SKM-1 treated with dmso at 0.1 percent for 144 hours (cell line): ENCODE measurements at regions not wholly inside any gene's neighbourhood (a gene's known extent, or its start where the extent isn't known, plus 50 kb on each side); places are given as distances from the start of the nearest gene placed in this dataset.
"Not testable (repeated sequence)": the region's sequence is repeated elsewhere in the genome, so short reads cannot be mapped to it uniquely, and the experiment has no call there.

Experiments used
- DNase-seq: peaks from one replicate; lab custom pipeline; 2025; ENCODE audit not compliant: unreplicated experiment; lab: John Stamatoyannopoulos, UW

DNA sequence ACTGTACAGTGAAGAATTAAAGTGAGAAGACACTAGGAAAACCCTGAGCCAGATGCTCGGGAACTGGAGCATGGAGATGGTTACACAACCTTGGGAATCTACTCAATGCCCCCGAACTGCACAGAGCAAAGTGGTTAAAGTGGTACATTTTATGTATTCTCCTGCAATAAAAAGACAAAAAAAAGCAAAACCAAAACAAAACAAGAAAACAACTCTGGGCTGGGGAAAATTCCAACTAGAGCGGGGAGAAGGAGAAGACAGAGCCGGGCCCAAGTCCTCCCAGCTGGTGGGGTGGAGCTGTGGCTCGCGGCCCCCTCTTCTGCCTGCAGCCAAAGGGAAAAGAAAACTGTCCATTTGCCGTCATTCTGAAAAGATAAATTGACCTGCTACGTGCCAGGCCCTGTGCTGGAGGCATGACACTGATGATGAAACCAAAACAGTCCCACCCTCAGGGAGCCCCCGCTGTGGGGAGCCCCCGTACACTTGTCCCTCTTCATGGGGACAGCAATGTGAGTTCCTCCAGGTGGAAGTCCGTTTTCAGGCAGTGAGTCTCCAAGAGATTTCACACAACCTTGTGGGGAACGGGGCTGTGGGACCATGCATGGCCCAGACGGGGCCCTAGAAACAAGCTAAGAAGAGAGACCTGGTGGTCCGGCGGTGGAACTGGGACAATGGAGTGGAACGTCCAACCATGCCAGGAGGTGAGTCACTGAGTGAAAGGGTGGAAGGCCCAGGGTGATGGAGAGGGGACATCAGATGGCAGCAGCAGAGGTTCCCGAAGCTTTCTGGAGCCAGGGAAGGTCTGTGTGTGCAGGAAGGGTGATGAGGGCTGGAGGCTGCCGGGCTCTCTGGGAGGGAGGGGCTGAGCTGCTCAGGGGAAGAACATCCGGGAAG is 114.8 kb upstream of the COL5A1 start:
- DNase-seq: no peak

DNA sequence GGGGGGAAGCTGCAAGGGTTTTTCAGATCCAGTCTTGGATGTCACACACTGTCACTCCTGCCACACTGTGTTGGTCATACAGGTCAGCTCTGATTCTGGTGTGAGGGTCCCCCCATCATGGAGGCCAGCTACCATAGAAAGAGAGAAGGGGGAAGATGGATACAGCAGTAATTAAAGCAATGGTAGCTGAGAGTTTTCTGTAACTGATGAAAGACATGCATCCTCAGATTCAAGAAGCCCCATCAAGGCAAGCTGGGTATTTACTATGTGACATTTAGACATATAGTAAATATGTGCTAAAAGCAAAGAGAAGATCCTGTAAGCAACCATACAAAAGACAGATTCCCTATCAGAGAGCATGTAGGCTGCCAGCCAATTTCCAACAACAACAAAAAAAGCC is 110.9 kb upstream of the COL5A1 start:
- no peak for DNase-seq

DNA sequence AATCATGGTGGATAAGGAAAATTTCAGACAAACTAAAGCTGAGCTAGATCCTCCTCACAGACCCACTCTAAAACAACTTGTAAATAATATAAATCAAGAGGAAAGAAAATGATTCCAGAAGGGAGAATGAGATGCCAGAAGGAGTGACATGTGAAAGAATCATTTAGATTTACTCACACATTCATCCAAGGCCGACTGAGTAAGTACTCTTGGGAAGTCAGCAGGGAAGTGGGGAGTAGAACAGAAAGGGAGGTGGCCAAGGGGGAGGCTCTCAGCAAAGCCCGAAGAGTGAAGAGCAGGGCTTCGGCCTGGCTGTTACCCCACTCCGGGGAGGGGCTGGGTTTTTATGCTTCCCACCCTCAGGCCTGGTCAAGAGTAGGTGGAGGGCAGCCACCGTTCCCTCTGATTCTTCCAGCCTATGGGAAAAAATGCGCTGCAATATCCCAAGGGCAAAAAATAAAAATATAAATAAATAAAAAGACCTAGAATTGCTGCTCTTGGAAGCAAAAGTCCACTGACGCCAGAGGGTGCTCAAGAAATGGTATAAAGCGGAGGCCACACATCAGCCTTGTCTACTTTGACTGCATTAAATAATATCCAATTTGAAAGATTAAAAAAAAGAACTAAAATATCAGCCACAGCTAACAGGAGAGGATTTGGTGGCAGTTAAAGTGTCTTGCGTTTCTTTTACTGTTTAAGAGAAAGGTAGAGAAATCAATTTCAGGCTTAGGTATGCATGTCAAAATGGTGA is 110.2 kb upstream of the COL5A1 start:
- DNase-seq: no peak

DNA sequence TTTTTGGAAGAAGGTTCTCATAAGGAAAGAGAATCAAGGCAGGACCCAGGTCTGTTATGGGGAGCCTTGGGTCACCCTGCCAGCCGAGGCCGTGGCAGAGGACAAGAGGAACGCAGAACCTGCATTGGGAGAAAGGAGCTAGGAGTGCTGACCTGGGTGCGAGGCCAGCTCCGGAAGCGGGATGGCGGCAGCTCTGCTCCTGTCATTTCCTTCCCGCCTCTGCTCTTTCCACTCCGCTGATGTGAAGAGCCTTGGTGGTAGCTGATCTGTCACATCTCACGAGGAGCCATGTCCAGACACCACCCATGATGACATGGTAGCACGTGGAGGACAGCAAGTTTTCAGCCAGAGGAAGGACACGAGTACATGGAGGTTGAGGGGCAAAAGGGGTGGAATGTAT is 109.5 kb upstream of the COL5A1 start:
- no peak for DNase-seq

DNA sequence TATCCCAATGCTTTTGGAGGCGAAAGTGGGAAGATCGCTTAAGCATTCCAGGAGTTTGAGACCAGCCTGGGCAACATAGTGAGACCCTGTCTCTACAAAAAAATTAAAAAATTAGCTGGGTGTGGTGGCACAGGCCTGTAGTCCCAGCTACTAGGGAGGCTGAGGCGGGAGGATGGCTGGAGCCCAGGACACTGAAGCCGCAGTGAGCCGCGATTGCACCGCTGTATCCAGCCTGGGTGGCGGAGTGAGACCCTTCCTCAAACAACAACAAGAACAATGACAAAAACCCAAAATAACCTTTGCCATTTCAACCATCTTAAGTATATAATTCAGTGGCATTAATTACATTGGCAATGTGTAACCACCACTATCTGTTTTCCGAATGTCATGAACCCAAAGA is 108.9 kb upstream of the COL5A1 start:
- DNase-seq: not testable (repeated sequence)

DNA sequence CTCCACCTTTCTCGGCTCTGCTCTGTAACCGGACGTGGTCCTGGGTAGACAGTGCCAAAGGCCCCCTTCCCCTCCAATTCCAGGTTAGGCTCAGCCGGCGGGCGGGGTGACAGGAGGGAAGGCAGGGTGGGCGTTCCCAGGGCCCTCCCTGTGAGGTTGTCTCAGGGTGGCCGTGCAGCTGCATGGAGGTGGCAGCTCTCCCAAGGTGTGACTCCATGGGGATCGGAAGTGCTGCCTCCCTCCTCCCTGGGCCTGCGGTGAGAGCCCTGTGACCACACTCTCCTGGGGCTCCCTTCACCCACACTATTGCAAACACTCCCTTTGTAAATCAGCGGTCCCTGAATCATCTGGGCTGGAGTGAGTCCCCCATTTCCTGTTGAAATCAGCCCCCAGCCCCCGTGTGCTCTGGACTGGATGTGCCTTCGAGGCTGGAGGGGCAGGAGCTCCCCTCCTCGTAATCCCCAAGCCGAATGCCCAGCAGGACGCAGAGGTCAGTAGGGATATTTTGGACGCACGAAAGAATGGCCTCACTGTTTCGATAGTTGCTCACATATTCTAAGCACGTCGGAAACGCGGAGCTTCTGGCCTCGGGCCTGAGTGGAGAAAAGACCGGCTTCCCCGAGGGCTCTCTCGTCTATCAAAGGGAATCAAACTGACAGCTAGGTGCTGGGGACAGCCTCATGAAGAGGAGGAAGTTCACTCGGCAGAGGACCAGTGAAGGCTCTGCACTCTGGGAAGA is 107.6 kb upstream of the COL5A1 start:
- no peak for DNase-seq

DNA sequence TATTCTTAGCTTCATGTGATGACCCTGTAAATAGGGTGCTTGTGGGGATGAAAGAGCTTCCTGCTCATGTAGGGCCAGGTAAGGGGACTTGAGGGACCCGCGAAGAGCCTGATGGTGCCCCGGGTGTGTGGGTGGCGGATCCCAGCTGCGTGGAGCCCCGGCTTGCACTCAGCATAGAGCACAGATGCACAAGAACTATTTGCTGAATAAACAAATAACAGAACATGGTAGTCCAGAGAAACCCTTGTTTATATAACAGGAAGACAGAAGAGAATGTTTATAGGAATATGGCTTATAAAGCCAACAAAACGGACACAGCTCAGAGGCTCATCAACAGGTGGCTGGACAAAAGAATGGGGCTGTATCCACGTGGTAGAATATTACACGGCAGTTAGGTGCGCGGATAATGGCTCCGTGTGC is 106.9 kb upstream of the COL5A1 start:
- no peak for DNase-seq

DNA sequence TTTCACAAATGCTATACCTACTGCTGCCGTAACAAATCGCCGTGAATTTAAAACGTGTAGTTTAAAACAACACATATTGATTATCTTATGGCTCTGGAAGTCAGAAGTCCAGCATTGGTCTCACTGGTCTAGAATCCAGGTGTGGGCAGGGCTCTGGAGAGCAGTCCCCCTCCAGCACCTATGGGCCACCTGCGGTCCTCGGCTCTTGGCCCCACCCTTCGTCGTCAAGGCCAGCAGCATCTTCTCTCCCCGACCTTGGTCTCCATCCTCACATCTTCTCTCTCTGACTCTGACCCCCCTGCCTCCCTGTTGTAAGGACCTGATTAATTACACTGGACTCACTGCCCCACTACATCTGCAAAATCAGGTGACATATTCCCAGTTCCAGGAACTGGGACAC is 106.4 kb upstream of the COL5A1 start:
- DNase-seq: no peak

DNA sequence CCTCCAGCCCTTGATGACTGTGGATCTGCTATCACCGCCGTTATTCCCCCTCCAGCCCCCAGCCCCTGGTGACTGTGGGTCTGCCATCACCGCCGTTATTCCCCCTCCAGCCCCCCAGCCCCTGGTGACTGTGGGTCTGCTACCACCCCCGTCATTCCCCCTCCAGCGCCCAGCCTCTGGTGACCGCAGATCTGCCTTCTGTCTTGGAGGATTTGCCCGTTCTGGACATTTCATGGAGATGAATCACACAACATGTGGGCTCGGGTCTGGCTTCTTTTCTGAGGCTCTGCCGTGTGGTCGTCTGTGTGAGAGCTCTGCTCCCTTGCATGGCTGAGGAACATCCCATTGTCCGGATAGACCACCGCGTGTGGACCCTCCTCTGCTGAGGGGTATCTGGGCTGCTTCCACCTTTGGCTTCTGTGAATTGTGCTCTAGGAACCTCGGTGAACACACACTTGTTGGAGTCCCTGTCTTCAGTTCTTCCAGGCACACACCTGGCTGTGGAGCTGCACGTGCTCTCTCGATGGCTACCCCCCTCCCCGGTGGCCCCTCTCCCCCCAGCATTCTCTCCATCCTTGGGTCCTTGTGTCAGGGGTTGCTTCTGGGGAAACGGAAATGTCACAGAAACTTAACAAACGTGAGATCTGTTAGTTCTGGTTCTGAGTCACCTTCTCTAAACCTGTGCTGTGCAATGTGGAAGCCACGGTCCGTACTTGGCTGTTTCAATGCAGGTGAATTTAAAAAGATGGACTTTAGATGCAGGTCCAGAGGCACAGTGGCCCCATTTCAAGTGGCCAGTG is 105.3 kb upstream of the COL5A1 start:
- no peak for DNase-seq

DNA sequence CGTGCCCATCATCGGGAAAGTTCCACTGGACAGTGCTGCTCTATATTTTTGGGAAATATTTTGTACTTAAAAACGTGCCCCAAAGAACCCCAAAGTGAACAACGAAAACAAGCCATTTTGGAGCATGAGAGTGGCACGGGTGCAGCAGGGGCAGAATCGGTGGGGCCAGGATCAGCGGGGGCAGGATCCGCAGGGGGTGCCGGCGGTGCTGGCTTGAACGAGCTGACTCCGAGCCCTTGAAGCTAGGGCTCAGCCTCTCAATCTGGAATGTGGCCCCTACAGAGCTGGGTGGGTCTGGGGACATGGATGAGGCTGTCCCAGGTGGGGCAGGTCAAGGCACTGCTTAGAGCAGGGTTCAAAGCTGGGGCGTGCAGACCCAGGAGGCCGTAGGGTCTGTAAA is 104.7 kb upstream of the COL5A1 start:
- DNase-seq: no peak

DNA sequence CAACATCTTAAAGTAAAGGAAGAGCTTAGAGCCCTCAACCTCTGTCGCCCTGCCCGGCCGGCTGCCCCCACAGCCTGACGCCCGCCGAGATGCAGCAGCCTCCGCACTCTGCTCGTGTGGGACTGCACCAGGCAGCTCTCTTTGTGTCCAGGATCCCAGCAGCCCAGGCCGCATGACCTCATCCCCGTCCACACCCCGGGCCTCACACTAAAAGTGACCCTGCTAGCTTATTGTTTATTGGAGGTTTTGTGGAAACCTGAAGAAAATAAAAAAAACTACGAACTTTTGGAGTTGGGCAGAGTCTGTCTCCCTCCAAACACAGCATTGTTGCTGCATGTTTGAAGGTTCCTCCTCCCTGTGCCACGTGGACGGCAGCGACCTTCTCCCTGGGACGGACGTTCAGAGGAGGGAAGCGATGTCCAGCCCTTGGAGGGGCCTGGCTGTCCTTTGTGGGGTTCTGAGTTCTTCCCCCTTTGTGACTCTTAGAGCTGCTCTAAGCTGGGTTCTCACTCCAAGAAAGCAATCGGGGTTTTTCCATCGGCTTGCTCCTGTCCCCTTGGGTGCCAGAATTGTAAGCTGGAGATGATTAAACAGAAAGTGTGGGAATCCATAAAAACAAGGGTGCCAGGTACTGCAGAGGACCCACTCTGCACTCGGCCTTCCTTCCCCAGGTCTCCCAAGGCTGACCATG is 103.5 kb upstream of the COL5A1 start:
- no peak for DNase-seq

DNA sequence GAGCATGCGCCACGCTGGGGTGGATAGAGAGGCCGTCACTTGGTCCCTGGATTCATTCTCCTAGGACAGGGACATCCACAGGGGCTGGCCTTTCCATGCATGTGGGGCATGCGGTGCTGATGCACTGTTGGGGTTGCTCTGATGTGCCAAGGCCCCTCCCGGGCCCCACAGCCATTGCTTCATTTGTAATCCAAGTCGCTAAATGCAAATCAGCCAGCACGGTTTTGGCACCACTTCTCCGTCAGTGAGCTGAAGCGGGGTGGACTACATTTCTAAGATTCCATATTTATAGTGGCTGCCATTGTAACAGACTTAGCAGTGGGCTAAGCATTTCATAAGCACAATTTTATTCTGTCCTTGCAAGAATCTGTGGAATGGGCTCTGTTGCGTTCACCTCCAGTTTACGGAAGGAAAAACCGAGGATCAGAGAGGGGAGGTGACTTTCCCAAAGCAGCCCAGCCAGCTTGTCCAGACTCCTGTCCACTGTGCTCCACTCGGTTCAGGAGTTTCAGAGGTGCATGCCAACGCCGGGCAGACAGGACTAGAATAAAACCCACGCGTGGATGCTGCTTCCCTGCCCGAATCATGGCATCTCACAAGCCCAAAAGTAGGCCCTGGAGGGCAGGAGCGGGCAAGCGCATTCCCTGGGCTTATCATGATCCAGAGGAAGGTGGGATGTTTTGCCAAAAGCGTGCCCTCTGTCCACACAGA is 102.6 kb upstream of the COL5A1 start:
- no peak for DNase-seq

DNA sequence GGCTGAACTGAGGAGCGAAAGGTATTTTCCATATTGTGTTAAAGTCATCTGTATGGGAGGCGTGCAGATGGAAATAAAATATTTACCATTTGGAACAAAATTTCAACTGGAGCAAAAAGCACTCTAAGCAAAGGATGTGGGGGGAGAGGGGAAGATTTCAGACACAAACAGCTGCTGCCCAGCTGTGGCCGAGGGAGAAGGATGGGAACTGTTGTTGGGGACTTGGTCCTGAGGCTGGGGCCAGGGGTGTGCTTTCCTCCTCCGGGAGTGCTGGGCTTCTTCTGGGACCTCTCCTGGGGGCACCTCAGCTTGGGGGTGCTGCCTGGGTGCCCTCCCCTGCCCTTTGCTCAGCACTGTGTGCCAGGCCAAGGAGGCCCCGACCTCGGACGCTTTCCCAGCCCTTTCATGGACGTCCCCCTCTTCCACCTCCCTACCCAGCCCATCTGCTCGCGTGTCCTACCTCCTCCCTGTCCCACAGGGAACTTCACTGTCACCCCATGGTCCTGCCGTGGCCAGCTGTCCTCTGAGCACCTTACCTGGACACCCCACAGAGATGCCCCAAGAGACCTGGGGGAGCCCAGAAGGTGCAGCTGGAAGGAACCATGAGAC is 101.9 kb upstream of the COL5A1 start:
- no peak for DNase-seq

DNA sequence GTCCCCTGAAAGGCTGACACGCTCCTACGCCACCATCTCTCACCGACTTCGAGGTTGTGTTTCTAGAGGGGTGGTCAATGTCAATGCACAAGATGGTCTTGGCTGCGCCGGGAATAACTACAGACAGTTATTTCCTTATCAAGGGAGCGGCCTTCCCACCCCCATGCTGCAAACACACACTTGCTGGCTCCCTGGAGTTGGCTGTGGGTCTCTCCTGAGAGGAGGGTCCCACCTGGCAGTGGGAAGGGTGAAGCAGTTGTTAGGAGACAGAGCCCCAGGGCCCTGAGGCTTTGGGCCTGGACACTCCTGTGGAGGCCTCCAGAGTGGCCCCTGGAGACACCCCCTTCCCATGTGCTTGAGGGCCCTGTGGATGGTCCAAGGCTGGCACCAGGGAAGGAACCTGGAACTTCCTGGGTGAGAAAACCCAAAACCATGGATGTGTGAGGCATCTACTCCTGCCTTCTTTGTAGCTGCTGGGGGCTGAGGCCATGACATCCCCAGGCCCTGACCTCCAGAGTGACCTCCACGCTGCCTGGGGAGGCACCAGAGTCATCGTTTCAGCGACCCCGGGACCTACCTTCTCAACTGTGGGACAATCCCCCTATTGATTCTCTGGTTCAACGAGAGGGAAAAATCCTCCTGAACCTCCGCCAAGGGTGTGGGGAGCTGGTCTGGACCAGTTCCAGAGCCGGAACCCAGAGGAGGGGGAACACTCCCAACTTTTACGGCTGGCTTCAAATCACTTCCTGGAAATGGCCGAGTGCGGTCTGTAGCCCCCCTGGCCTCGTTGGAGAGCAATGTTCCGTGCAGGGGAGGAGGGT is 101.1 kb upstream of the COL5A1 start:
- DNase-seq: no peak

DNA sequence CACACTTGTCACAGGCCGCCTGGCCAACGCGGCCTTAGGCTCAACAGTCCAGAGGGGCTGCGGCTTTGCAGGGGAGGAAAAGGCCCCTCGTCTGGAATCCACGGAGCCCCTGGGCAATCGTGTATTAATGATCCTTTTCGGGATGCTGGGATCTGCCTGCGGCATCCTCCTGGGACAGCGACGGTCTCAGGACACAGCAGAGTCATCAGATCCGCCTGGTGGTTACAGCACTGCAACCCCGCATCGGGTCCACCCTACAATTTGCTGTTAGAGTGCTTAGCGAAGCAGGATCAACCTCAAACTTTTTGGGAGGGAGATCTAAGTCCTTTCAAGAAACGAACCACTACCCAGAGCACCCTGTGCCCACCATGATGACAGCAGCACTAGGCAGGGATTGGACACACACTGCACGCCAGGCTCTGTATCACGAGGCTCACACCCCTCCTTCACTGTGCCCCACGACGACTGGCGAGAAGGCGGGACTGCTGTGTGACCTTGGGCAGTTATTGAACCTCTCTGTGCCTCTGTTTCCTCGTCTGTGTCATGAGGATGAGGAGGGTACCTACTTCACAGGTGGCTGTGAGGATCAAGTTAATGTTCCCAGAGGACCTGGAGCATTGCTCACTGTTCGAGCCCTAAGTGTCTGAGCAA is 100.4 kb upstream of the COL5A1 start:
- DNase-seq: no peak

DNA sequence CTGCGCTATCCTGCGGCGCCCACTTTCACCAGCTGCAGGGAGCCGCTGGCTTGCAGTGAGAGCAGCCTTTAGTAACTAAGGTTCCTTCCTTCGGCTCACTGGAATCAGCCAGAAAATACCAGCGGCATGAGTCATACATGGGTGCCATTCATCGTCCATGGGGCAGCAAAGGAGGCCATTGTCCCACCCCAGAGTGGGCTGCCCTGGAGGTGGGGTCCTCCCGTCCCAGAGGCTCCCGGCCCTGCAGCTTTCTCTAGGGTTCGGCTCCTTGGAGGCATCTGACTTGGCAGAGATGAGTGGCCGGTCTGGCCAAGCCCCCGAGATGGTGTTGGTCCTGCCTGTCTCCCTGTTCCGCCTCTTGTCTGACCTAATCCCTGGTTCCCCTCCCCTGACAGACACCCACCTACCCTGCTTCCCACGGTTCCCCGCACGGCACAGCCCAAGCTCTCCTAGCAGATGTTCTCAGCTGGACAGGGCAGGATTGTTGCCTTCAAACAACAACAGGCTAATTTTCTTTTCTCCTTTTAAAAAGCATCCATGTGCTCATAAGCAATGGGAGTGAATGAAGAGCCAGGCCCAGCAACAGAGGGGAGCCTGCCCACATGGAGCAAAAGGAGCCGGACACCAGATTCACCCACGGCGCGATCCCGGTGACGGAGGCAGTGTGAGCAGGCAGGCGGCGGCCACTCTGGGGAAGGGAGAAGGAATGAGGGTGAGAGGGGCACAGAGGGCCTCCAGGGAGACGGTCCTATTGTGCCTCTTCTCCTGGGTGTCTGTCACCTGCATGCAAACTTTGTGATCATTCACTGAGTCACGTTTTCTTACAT is 97.0 kb upstream of the COL5A1 start:
- DNase-seq: no peak

DNA sequence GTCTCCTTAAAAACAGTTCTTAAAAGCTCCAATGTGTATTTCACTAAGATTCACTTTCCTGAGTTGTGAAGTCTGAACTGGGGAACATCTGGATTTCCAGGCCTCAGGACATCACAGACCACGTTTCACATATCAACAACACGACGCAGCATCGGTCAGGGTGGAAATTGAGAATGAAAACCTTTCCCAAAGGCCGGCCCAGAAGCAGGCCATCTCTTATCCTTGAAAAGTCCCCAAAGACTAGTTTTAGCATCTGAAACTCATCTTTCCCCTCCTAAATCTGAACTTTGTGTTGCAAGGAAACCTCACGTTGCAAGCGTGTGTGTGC is 96.4 kb upstream of the COL5A1 start:
- no peak for DNase-seq
